ENCODE measurements at regions not wholly inside any gene's neighbourhood (a gene's known extent, or its start where the extent isn't known, plus 50 kb on each side); places are given as distances from the start of the nearest gene placed in this dataset.

DNA sequence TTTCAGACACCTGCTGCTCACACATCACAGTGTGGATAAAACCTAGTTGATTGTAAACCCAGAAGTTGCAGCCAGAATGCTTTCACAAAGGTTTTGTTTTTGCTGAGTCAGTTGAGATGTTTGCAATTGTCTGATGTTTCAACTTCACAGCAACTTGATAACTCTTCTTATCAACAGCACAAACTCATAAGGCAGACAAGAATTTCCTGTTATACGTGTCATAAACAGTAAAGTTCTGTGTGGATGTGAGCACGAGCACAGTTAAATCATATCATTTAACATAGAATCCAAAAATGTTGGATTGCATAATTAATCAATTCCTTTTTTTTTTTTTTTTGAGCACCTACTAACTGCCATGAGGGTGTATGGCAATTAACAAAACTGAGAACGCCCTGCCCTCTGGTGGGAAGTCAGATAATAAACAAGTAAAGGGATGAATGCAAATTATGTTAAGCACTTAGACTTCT is 512.2 kb downstream of the PDHA2 start:
- Histone ChIP-seq H3K27me3 (ENCODE audit: control insufficient read depth in 2 of 2, insufficient read depth in 2 of 2, low read length in 2 of 2) (no peaks in the 10 kb centered on the region), H3K79me2 (ENCODE audit: insufficient read depth, low read length) (no peaks in the 10 kb centered on the region), H3K4me3 (replicated peaks in 1 of 3; ENCODE audit: low read depth in 2 of 3, low read length in 3 of 3) (no peak overlapping the region), H2AFZ (ENCODE audit: insufficient read depth, low read depth, low read length, poor library complexity, severe bottlenecking) (no peak overlapping the region), H3K4me2 (replicated peaks; ENCODE audit: extremely low read depth, low read length, poor library complexity, severe bottlenecking) (no peak overlapping the region), H3K36me3 (replicated peaks in 1 of 2; ENCODE audit: control insufficient read depth in 1 of 2, insufficient read depth in 2 of 2, low read length in 2 of 2) (no peaks in the 10 kb centered on the region), H3K27ac (ENCODE audit: low read depth in 1 of 2, low read length in 2 of 2) (no peak overlapping the region), H4K20me1 (ENCODE audit: insufficient read depth, low read length) (no peaks in the 10 kb centered on the region), H3K9me3 (replicated peaks in 1 of 2; ENCODE audit: control insufficient read depth in 1 of 2, insufficient read depth in 1 of 2, low read length in 2 of 2) (no peaks in the 10 kb centered on the region), H3K9ac (ENCODE audit: insufficient read depth, low read length, poor library complexity, severe bottlenecking) (no peak overlapping the region), H3K4me1 (ENCODE audit: control insufficient read depth in 1 of 2, insufficient read depth in 2 of 2, low read length in 2 of 2) (no peaks in the 10 kb centered on the region)
- H3K9me3 Mint-ChIP-seq: peaks cover 0 to 3% (median 0%) of the 10 kb centered on the region in 7 donors
- no peak for TF ChIP-seq CTCF (IDR thresholded peaks at IDR 0.05)
- DNase-seq: no peak
- whole genome bisulfite sequencing (ENCODE audit: insufficient coverage): no CpG with 5 or more reads among the region's 3 CpGs
- H3K36me3 Mint-ChIP-seq: no peaks in the 10 kb centered on the region
- intact Hi-C loops (cut with micrococcal nuclease): loop anchor here in 1 of 2 donors (10.0 kb wide), 1 partner anchor 1197 kb away; no protein-coding TSS in a partner anchor
- H3K27me3 Mint-ChIP-seq (ENCODE audit: low read depth in 3 of 3): no peaks in the 10 kb centered on the region
- no peaks in the 10 kb centered on the region for H3K4me1 Mint-ChIP-seq
- H3K4me3 Mint-ChIP-seq: no peak overlapping the region
- H3K27ac Mint-ChIP-seq: no peak overlapping the region

DNA sequence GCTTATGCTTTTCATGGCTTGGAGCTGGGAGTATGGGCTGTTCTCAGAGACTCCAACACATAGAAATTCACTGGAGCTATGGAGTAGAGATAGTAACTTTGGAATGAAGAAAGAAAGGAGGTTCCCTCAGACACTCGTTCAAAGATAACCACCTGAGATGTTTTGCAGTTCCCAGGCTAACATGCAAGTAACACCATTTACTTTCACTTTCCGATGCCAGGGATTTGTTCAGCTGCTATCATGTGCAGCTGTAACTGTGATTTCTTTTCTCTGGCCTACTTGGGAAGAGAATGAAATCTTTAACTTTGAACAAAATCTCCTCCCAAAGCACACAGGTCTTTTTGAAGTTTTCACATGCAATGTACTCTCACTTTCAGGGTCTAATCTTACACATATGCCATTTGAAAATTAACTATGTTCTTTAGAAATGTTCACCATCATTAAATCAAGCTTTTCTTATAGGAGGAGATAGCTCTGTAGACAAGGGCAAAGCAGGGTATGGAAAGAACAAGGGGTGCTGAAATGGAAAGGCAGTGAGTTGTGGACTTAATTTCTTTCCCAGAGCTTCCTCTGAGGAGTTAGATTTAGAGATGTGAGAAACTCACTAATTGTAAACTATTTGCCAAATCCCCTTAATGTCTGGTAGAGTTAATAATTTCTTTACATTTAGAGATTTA is 514.3 kb downstream of the PDHA2 start:
- Histone ChIP-seq H3K27ac (ENCODE audit: low read depth in 1 of 2, low read length in 2 of 2) (no peak overlapping the region), H2AFZ (ENCODE audit: insufficient read depth, low read depth, low read length, poor library complexity, severe bottlenecking) (no peak overlapping the region), H3K4me3 (replicated peaks in 1 of 3; ENCODE audit: low read depth in 2 of 3, low read length in 3 of 3) (no peak overlapping the region), H4K20me1 (ENCODE audit: insufficient read depth, low read length) (no peaks in the 10 kb centered on the region), H3K9me3 (replicated peaks in 1 of 2; ENCODE audit: control insufficient read depth in 1 of 2, insufficient read depth in 1 of 2, low read length in 2 of 2) (no peaks in the 10 kb centered on the region), H3K9ac (ENCODE audit: insufficient read depth, low read length, poor library complexity, severe bottlenecking) (no peak overlapping the region), H3K79me2 (ENCODE audit: insufficient read depth, low read length) (no peaks in the 10 kb centered on the region), H3K36me3 (replicated peaks in 1 of 2; ENCODE audit: control insufficient read depth in 1 of 2, insufficient read depth in 2 of 2, low read length in 2 of 2) (no peaks in the 10 kb centered on the region), H3K4me1 (ENCODE audit: control insufficient read depth in 1 of 2, insufficient read depth in 2 of 2, low read length in 2 of 2) (no peaks in the 10 kb centered on the region), H3K4me2 (replicated peaks; ENCODE audit: extremely low read depth, low read length, poor library complexity, severe bottlenecking) (no peak overlapping the region), H3K27me3 (ENCODE audit: control insufficient read depth in 2 of 2, insufficient read depth in 2 of 2, low read length in 2 of 2) (no peaks in the 10 kb centered on the region)
- no peak overlapping the region for H3K4me3 Mint-ChIP-seq
- no peaks in the 10 kb centered on the region for H3K4me1 Mint-ChIP-seq
- DNase-seq: no peak
- peaks cover 0 to 3% (median 0%) of the 10 kb centered on the region in 7 donors for H3K9me3 Mint-ChIP-seq
- 38% methylated on average over 1 of the region's 2 CpGs for WGBS (ENCODE audit: insufficient coverage)
- TF ChIP-seq CTCF (IDR thresholded peaks at IDR 0.05): no peak
- no peaks in the 10 kb centered on the region for H3K36me3 Mint-ChIP-seq
- H3K27ac Mint-ChIP-seq: no peak overlapping the region
- no peaks in the 10 kb centered on the region for H3K27me3 Mint-ChIP-seq (ENCODE audit: low read depth in 3 of 3)
- intact Hi-C loops (cut with micrococcal nuclease): loop anchor here in 1 of 2 donors (10.0 kb wide), 1 partner anchor 1199 kb away; no protein-coding TSS in a partner anchor
